IPS-NIHi7 (cell line): ENCODE measurements at regions not wholly inside any gene's neighbourhood (a gene's known extent, or its start where the extent isn't known, plus 50 kb on each side); places are given as distances from the start of the nearest gene placed in this dataset.
"Not testable (repeated sequence)": the region's sequence is repeated elsewhere in the genome, so short reads cannot be mapped to it uniquely, and the experiment has no call there.

Source experiments
- DNase-seq: peaks from one replicate; pipeline ENCODE4 v3.0.0; 2012; ENCODE audit warnings: mixed read lengths; ENCODE audit errors: extremely low spot score

DNA sequence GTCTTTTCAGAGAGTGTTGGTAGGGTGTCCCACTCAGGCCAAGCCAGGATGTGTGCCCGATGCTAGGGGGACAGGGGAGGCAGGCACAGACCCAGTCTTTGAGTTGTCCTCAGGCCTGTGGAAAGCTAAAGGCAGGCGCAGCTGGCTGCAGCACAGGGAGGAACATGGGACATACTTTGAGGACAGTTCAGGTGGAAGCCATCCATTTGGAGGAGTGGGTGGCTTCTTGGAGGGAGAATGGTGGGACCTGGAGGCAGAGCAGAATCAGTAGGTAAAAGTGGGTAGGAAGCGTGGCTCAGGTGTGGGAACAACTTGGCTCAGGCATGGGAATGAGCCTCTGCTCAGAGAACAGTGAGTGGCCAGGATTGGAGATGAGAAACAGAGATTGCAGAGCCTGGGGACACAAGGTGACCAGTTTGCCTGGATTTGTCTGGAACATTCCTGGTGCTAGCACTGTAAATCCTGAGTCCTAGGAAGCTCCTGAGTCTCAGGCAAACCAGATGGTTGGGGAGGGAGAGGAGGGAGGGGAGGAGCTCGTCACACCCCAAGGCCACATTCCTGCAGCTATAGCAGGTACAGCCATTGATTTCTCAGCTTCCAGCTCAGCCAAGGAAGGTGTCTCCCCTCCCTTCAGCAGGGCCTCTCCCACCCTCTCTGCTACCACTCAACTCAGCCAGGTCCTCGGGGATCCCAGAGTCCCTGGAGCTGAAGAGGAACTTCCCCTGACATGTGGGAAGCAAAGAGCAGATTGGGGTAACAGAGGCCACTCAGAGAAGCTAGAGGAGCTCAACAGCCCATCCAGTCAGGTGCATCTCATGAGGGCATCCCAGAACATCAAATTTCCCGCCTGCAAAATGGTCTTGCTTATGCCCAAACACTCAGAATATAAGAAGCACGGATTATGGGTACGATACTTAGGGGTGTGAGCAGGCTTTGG, 65.2 kb upstream of the TINAGL1 start:
- peak; percentile 33 for DNase-seq

- no peak for DNase-seq
Observed at GRCh38 chr1:31511848-31512615, 64.3 kb upstream of the TINAGL1 start.

DNA sequence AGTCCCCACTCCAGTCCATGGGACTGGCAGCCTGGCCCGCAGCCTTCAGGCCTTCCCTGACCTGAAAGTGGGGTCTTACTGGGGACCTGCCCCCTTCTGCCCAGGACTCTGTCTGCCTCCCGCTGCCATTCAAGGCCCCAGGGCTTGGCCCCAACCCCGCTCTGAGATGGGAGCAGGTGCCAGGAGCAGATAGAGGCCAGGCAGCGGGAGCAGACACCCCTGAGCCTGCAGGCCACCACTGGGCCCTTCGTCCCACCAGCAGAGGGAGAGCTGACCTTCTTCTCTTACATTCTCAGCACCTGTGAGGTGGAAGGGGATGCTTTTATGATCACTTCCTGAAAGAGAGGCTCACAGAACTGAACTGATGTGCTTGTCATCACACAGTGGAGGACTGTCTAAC, 62.2 kb upstream of the TINAGL1 start:
- DNase-seq: no peak

DNA sequence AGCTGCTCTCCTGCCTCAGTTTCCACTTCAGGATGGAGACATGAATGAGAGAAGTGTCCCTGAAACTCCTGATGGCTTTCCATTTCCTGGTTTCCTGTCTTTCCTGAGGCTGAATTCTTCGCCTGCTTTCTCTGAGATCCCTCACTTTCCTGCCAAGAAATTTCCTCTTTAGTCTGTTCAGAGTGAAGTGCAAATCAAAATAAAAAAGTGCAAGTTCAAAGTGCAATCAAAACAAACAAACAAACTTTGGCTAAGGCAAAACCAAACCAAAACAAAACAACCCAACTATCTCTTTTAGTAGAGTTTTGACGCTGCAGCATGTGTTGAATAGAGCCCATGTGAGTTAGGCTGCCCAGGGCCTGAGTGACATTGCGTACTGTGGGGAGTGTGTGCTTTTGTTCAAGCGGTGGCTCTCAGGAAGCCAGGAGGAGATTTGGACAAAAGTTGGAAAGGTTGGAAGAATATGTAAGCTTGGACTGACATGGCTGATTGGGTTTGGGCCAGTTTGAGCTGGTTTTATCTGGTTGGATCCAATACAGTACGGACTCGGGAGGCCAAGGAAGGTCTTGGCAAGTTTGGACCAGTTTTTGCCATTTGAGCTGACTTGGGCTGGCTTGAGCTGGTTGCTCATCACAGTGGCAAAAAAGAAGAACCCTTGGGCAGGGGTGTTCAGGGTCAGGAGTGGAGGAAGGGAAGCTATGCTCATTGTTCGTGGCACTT, 61.1 kb upstream of the TINAGL1 start:
- DNase-seq: no peak

DNA sequence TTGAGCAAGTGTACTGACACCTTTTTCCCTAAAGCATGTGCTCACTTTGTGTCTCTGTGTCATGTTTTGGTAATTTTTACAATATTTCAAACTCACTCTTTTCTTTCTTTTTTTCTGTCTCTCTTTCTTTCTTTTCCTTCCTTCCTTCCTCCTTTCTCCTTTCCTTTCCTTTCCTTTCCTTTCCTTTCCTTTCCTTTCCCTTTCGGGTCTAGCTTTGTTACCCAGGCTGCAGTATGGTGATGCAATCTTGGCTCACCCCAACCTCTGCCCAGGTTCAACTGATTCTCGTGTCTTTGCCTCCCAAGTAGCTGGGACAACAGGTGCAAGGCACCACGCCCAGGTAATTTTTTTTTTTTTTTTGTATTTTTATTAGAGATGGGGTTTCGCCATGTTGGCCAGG, 60.4 kb upstream of the TINAGL1 start:
- DNase-seq: no peak

DNA sequence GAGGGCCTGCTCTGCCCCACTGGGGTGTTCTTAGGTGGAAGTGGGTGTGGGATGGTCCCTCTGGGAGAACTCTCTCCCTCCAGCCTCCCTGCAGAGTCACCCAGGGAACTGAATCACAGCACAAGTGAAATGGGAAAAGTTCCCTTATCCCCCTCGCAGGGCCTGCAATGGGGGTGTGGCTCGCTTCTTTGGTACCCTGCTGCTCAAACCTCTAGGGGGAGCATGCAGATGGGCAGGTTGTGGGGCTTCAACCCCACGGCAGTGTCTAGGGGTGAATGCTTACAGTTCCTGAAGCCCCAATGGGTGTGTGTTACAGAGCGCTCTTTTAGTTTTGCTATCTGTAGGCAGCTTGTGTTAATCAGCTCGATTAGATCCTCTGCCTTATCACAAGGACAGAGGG, 59.0 kb upstream of the TINAGL1 start:
- DNase-seq: no peak

- DNase-seq: not testable (repeated sequence)
Observed at GRCh38 chr1:31517986-31518385, 58.3 kb upstream of the TINAGL1 start.

- DNase-seq: no peak
Observed at GRCh38 chr1:31521761-31522555, 54.4 kb upstream of the TINAGL1 start.

DNA sequence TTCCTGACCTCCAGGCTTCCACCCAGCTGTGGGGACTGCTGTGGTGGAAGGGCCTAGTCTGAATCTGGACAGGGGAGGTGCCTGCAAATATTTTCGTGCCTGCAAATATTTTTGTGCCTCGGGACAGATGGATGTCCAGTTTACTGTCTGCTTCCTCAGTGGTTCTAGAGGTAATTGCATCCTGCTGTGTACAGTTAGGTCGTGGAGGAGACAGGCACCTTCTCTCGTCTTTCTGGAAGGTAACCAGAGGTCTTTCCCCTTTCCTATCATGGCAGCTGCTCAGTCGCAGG, 53.8 kb upstream of the TINAGL1 start:
- no peak for DNase-seq

DNA sequence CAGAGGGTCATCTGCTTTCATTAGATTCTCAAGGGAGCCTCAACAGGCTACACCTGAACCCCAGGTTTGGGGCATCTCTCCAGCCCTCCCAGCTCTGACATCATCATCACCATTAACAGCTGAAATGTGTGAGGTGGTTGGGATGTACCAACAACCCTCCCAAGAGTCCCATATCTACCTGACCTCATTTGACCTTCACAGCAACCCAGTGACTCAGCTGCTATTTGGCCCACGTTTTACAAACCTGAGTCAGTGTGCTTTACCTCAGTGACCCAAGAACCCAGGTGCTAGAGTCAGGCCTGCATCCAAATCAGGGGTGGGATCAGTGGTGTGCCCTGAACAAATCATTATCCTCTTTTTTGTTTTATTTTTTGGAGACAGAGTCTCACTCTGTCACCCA, 53.3 kb upstream of the TINAGL1 start:
- DNase-seq: no peak

DNA sequence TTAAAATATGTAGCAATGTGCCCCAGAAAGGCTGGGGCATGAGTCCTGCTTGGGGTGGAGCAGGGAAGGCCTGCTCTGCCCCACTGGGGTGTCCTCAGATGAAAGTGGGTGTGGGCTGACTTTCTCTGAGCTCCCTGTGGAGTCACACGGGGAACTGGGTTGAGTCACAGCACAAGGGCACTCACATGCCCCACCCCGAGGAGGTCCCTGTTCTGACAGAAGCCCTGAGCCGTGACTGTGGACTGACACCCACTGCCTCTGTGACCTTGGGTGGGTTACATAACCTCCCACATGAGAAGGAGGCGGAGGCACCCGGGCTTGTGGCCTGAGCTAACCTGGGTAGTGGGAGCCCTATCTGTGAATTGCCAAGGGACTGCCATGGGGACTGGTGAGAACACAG, 52.5 kb upstream of the TINAGL1 start:
- no peak for DNase-seq

DNA sequence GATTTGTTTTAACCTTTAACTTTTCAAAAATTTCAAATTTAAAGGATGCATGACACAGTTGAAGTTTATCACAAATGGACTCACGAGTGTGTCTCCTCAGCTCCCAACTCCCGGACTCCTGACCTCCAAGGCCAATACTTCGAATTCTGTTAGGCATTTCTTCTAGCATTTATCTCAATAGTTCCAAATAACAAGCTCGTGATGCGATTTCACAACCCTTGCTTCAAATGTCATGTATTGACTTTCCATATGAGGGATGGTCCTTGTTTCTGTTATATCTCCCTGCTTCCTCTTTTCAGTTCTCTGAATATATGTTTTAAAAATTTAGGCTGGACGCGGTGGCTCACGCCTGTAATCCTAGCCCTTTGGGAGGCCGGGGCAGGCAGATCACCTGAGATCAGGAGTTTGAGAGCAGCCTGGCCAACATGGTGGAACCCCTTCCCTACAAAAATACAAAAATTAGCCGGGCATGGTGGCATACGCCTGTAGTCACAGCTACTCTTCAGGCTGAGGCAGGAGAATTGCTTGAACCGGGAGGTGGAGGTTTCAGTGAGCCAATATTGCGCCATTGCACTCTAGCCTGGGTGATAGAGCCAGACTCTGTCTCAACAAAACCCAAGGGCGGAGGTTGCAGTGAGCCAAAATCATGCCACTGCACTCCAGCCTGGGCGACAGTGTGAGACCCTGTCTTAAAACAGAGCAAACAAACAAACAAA, 52.0 kb upstream of the TINAGL1 start:
- DNase-seq: no peak
